Transverse colon (tissue), 4 donors: ENCODE measurements at regions not wholly inside any gene's neighbourhood (a gene's known extent, or its start where the extent isn't known, plus 50 kb on each side); places are given as distances from the start of the nearest gene placed in this dataset.
A peak's percentile ranks its signal among the peaks of the same experiment; 100 is the strongest.

Source experiments
- DNase-seq: peaks from one replicate; pipeline ENCODE4 v3.0.0-alpha.2; 2019
- H3K27ac ChIP-seq, 4 donors: fragments of 200-600 bp; sonication (generic); 2 replicates each; pipeline ENCODE4 v1.5.1; 2016 to 2018; ENCODE audit warnings: inconsistent platforms in 4 of 4
- H3K27me3 ChIP-seq: fragments of 200-600 bp; sonication (generic); 2 replicates; pipeline ENCODE4 v1.5.1; 2017; ENCODE audit warnings: inconsistent platforms
- H3K36me3 ChIP-seq, 4 donors: fragments of 200-600 bp; sonication (generic); 2 replicates each; pipeline ENCODE4 v1.5.1; 2017 to 2019; ENCODE audit warnings: inconsistent platforms in 4 of 4
- H3K4me1 ChIP-seq, 4 donors: fragments of 200-600 bp; sonication (generic); 2 replicates each; pipeline ENCODE4 v1.5.1; 2017 to 2020; ENCODE audit warnings: inconsistent platforms in 4 of 4
- H3K4me3 ChIP-seq, 4 donors: fragments of 200-600 bp; sonication (generic); 1 replicate in 1 of 4; 2 replicates in 3 of 4; pipeline versions ENCODE4 v1.5.1 to v1.6.1; 2017 to 2019; ENCODE audit warnings: inconsistent platforms in 4 of 4
- H3K9me3 ChIP-seq, 2 donors: fragments of 200-600 bp; sonication (generic); 2 replicates each; pipeline ENCODE4 v1.5.1; 2017 to 2019; ENCODE audit warnings: inconsistent platforms in 2 of 2
- EP300 ChIP-seq: sonication (generic); formaldehyde crosslinking; IDR thresholded peaks from one replicate; pipeline ENCODE4 v1.6.1; 2017; ENCODE audit warnings: antibody characterized with exemption, low read depth
- POLR2A ChIP-seq: fragments of 450-650 bp; IDR thresholded peaks from one replicate; pipeline ENCODE4 v1.6.1; 2016; ENCODE audit warnings: antibody characterized with exemption, mild to moderate bottlenecking, moderate library complexity
- POLR2AphosphoS5 ChIP-seq, 3 donors: sonication (generic); formaldehyde crosslinking; IDR thresholded peaks; one replicate each; pipeline ENCODE4 v1.6.1; 2016; ENCODE audit warnings: antibody characterized with exemption in 3 of 3
- WGBS, 2 donors: methylation state at CpG; one replicate each; pipeline ENCODE4 v1.1.5; 2018; ENCODE audit warnings: low coverage in 1 of 2; 5-methylcytosine and 5-hydroxymethylcytosine counted together
- in situ Hi-C, 4 donors: fragments of 200-750 bp; cut with MboI; loops; one replicate each; pipeline versions ENCODE4 v1.15.0 to v1.15.1; 2017; ENCODE audit warnings: low sequenced_read_pairs in 3 of 4, low pct_ligation_motif_present in 1 of 4, low pct_unique_long_range_greater_than_20kb in 1 of 4
- intact Hi-C: fragments of 100-400 bp; cut with DNase I; formaldehyde crosslinking; loops from one replicate; pipeline ENCODE4 v1.15.1; 2023; ENCODE audit warnings: low total_unique reads
- TF ChIP-seq, protein P1 (sequence below), 5 experiments: fragments of 200-600 bp in 3 of 5; fragments of 450-650 bp in 2 of 5; sonication (generic) in 3 of 5; IDR thresholded peaks; 1 replicate in 2 of 5; 2 replicates in 3 of 5; pipeline ENCODE4 v1.5.1; 2016 to 2017; ENCODE audit warnings: antibody characterized with exemption in 5 of 5, inconsistent platforms in 3 of 5, mild to moderate bottlenecking in 2 of 5, moderate library complexity in 1 of 5

DNA sequence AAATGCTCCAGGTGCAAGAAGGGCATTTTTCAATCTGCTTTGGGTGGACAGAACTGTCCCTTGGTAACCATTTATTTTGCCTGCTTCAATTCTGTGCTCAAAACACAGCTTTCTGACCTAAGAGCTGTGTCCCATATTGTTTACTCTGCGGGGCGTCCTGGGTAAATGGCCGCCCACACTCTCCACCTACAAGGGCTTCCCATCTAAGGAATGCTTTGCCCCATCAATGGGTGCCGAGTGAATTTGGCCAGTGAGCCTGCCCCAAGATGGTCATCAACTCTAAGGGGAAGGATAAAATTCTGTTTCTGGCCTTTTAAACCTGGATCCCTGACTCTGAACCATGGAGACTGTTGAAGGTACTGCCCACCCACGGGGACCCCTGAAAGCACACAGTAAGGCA lies 55.5 kb upstream of the FAM89A start:
- Histone ChIP-seq H3K36me3 (no peaks in the 10 kb centered on the region), H3K4me3 (no peak overlapping the region), H3K27ac (no peak overlapping the region), H3K27me3 (no peaks in the 10 kb centered on the region), H3K4me1 (no peaks in the 10 kb centered on the region), H3K9me3 (no peaks in the 10 kb centered on the region)
- intact Hi-C loops (no loop called here), in situ Hi-C loops (no loop called here)
- DNase-seq: no peak
- no peak for TF ChIP-seq POLR2AphosphoS5 (IDR thresholded peaks at IDR 0.05)
- no peak for TF ChIP-seq POLR2A
- TF ChIP-seq EP300: no peak
- TF ChIP-seq, protein P1, sequence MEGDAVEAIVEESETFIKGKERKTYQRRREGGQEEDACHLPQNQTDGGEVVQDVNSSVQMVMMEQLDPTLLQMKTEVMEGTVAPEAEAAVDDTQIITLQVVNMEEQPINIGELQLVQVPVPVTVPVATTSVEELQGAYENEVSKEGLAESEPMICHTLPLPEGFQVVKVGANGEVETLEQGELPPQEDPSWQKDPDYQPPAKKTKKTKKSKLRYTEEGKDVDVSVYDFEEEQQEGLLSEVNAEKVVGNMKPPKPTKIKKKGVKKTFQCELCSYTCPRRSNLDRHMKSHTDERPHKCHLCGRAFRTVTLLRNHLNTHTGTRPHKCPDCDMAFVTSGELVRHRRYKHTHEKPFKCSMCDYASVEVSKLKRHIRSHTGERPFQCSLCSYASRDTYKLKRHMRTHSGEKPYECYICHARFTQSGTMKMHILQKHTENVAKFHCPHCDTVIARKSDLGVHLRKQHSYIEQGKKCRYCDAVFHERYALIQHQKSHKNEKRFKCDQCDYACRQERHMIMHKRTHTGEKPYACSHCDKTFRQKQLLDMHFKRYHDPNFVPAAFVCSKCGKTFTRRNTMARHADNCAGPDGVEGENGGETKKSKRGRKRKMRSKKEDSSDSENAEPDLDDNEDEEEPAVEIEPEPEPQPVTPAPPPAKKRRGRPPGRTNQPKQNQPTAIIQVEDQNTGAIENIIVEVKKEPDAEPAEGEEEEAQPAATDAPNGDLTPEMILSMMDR (IDR thresholded peaks at IDR 0.05): no peak
- 60 to 88% methylated on average over 1 to 5 of the region's 5 CpGs for WGBS, 2 donors

DNA sequence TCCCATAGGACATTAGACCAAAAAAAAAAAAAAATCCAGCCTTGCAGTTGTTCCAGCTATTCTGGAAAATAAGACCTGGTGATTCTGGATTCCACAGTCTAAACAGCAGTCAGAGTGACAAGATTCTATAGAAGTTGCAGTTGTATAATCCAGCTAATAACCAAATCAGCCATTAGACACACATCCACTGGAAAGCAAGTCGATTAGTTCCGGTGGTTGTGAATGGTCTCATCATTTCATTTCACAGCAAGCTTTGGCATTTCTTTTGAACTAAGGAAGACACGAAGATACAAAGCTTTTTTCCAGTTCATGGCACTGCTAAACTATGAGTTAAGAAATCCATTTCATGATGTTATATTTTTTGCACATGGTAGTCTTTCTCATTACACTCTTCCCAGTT lies 54.4 kb upstream of the FAM89A start:
- in situ Hi-C loops: no loop called here
- 87 to 100% methylated on average over 3 of the region's 3 CpGs for WGBS, 2 donors
- no peak for TF ChIP-seq POLR2A
- TF ChIP-seq, protein P1 (IDR thresholded peaks at IDR 0.05): no peak
- no peak for TF ChIP-seq POLR2AphosphoS5 (IDR thresholded peaks at IDR 0.05)
- TF ChIP-seq EP300: no peak
- no peak for DNase-seq
- no peak overlapping the region for H3K27ac ChIP-seq
- H3K4me1 ChIP-seq: no peaks in the 10 kb centered on the region
- intact Hi-C loops: no loop called here
- no peaks in the 10 kb centered on the region for H3K36me3 ChIP-seq
- H3K4me3 ChIP-seq: no peak overlapping the region
- H3K9me3 ChIP-seq: no peaks in the 10 kb centered on the region
- no peaks in the 10 kb centered on the region for H3K27me3 ChIP-seq

DNA sequence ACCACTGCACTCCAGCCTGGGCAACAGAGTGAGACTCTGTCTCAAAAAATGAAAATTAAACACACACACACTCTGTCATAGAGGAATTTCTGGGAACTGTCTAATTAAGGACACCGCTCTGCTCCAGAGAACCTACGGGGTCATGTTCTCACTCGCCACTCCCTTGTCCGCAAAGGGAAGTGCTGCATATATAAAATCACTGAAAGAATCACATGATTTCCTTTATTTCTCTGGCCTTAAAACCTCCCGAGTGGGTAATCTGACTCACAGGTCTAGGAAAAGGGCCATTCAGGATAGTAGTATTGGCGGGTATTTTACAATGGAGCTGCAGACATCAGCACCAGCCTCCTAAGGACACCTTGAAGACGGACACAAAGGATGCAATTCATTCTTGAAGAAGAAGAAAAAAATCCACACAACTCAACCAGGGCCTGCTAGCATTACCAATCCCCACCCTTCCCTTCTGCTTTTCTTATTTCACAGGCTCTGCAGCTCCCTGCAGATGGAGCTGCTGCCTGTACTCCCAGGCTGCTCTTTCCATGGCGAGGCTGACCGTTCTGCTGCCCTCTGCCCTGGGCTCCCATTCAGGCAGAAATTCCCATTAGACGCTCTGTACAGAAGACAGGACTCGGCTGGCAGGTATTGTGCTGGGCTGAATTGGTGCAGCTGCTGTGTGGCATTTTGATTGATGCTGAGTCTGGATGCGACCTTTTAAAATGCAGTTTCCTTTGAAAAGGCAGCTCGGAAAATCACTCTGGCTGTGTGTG lies 53.3 kb upstream of the FAM89A start:
- in situ Hi-C loops: no loop called here
- Histone ChIP-seq H3K9me3 (no peaks in the 10 kb centered on the region), H3K4me3 (no peak overlapping the region), H3K27me3 (no peaks in the 10 kb centered on the region), H3K36me3 (no peaks in the 10 kb centered on the region), H3K27ac (no peak overlapping the region), H3K4me1 (no peaks in the 10 kb centered on the region)
- TF ChIP-seq POLR2AphosphoS5 (IDR thresholded peaks at IDR 0.05): no peak
- TF ChIP-seq POLR2A: no peak
- TF ChIP-seq EP300: no peak
- DNase-seq: no peak
- 58 to 69% methylated on average over 4 to 13 of the region's 13 CpGs for WGBS, 2 donors
- intact Hi-C loops: no loop called here

DNA sequence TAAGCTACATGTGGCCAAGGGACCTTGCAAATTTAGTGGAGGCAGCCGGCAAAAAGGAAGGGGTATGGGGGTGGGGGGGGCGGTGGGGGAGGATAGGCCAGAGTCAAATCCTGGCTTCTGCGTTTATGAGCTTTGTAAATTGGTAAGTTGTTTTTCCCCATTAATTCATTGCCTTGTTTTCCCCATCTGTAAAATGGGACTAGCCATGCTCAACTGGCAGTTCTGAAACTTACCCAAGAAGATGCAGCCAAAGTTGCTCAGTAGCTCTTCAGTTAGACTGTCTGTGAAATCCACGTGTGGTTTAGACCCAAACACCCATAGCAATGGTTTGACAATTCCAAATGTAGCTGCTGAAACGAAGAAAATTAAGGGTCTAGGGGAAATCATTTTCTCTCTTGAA lies 52.3 kb upstream of the FAM89A start:
- 64 to 92% methylated on average over 2 to 5 of the region's 5 CpGs for WGBS, 2 donors
- no peaks in the 10 kb centered on the region for H3K4me1 ChIP-seq
- intact Hi-C loops: no loop called here
- no peak overlapping the region for H3K4me3 ChIP-seq
- no peak for DNase-seq
- no peak overlapping the region for H3K27ac ChIP-seq
- TF ChIP-seq EP300 (no peak), POLR2AphosphoS5 (IDR thresholded peaks at IDR 0.05) (no peak), POLR2A (no peak)
- TF ChIP-seq, protein P1 (IDR thresholded peaks at IDR 0.05): no peak
- in situ Hi-C loops: no loop called here
- H3K27me3 ChIP-seq: no peaks in the 10 kb centered on the region
- H3K9me3 ChIP-seq: no peaks in the 10 kb centered on the region
- H3K36me3 ChIP-seq: no peaks in the 10 kb centered on the region

DNA sequence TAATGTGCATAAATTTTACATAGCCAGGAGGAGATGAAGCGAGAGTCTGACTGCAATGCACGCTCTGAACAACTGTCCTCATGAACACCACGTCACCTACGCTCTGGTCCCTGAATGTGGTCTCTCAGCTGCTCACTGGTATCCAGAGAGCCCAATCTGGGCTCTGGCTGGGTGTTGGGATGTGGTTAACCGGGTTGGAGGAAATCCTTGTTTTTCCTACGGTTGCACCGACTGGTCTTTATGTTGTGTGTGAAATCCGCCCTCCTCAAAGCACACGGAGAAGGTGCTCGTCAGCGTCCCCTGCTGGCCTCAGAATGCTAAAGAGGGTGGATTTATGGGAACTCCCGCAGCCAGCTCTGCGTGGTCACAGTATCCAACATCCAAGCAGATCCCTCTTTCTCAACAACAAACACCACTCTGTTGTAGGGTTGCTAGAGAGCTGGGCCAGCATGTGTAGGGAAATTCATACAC lies 51.8 kb upstream of the FAM89A start:
- H3K27ac ChIP-seq: no peak overlapping the region
- no peaks in the 10 kb centered on the region for H3K36me3 ChIP-seq
- no peaks in the 10 kb centered on the region for H3K4me1 ChIP-seq
- intact Hi-C loops: no loop called here
- H3K27me3 ChIP-seq: no peaks in the 10 kb centered on the region
- in situ Hi-C loops: no loop called here
- peak; percentile 48 for DNase-seq
- TF ChIP-seq, protein P1 (IDR thresholded peaks at IDR 0.05): peak; percentile 52 to 62 (median 56)
- TF ChIP-seq EP300: no peak
- H3K4me3 ChIP-seq: no peak overlapping the region
- WGBS, 2 donors: 41 to 100% methylated on average over 1 to 13 of the region's 13 CpGs
- H3K9me3 ChIP-seq: no peaks in the 10 kb centered on the region
